ENCODE measurements at regions not wholly inside any gene's neighbourhood (a gene's known extent, or its start where the extent isn't known, plus 50 kb on each side); places are given as distances from the start of the nearest gene placed in this dataset.

- TF ChIP-seq POLR2A (IDR thresholded peaks at IDR 0.05; ENCODE audit: low read length) = no peak
- no peak for TF ChIP-seq GATA1 (IDR thresholded peaks at IDR 0.05; ENCODE audit: low read depth, low read length)
Measured at GRCh38 chr21:23021481-23021880, 2023.3 kb downstream of the NCAM2 start.
